NCI-H2107 treated with DMSO at 0.1 percent for 48 hours (cell line): ENCODE measurements at regions not wholly inside any gene's neighbourhood (a gene's known extent, or its start where the extent isn't known, plus 50 kb on each side); places are given as distances from the start of the nearest gene placed in this dataset.

Experiments
- DNase-seq: peaks from one replicate; lab custom pipeline; 2025; ENCODE audit not compliant: unreplicated experiment; lab: John Stamatoyannopoulos, UW

DNA sequence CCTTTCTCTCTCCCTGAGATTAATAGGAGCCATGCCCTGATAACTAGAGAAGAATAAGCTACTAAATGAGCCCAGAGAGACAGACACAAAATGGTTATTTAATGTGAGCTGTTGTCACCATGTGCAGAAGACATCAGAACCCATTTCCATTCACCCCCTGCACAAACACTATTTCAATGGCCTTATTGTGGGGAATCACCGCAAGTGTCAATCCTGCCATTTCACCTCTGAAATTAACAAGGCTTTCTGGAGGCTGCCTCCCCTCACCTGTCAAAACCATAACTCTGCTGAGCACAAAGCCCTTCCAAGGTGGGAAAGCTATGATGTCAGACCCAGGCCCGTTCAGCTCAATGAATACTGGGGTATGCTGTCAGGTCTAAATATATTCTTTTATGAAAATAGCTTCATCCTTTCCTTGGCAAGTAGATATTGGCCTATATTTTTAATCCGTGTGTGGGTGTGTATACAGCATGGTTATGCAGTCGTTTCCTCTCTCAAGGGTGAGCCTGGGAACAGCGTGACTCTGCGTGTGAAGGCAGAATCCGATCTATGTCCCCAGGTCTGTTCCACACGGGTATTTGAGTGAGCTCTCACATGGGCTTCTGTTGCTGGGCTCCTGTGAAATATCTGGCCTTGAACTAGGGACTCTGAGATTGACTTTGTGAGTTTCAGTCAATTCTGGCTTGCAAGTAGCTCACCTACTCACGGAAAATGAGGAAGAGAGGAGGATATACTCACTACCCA is 266.3 kb downstream of the FBXW7 start:
- DNase-seq = no peak

- no peak for DNase-seq
These were observed 268.1 kb downstream of the FBXW7 start for GRCh38 chr4:152267811-152268210.

DNA sequence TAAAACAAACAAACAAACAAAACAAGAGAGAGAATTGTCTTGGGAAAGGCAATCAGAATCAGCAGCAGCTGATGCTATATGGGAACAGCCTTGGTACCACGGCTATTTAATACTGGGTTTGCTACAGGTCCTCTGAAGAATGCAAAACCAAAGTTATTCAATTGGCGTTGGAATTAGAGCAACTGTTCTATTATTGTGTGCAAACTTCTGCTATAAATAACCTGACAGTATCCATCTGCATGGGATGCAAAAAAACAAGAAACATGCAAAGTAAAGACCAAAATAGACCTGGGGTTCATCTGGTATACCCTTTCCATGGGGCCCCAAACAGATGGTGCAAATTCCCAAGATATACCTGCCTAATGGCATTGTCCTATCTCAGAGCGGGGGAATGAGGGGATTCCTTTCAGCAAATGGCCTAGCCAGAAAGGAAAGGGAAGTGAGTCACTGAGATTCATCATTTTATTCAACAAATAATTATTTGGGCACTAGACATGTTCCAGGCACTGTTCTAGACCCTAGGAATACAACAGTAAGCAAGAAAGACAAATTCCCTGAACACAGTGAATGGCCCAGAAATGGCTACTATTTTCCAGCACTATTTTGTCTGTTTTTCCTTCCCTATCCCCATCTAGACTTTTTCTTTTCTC is 268.9 kb downstream of the FBXW7 start:
- no peak for DNase-seq

DNA sequence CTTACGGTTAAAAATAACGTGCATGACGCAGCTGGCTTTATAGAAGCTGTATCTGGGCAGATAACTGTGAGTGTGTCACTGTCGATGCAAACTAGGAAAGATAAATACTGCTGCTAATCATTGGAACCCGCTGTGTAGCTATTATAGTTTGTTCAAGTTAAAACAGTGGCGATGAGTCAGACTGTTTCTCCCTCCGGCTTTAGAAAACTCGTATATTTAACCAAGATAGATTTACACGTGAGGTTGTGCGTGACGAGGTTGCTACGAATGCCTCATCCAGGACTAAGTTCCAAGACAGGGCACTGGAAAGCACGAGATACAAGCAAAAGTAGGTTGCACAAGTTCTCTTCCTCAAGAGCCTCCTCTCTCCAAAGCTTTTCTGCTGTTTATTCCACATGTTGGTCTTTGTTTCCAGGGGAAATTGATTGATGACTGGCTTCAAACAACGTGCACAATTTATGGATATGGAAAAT is 270.7 kb downstream of the FBXW7 start:
- DNase-seq = no peak

- DNase-seq = no peak
These were observed 271.8 kb downstream of the FBXW7 start for GRCh38 chr4:152264106-152264505.

DNA sequence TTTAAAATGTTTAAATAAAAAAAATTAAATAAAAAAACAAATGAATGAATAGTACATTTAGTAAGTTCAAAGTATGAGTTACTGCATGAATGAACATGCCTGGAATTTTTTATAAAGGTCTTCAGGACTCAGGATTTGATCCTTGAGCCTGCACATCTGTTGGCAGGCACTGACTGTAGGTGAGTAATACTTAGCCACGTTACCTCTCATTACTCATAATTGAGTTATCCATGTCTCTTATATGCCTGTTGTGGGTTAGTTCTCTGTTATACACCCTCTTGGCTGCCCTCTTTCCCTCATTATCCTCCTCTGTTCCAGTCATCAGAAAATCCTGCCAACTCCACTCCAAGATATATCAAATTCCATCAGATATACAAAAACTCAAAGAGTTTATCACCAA is 276.0 kb downstream of the FBXW7 start:
- no peak for DNase-seq

- DNase-seq = no peak
These were observed 276.8 kb downstream of the FBXW7 start for GRCh38 chr4:152258804-152259708.

GRCh38 chr4:152258391-152258790 is 277.5 kb downstream of the FBXW7 start:
- no peak for DNase-seq

DNA sequence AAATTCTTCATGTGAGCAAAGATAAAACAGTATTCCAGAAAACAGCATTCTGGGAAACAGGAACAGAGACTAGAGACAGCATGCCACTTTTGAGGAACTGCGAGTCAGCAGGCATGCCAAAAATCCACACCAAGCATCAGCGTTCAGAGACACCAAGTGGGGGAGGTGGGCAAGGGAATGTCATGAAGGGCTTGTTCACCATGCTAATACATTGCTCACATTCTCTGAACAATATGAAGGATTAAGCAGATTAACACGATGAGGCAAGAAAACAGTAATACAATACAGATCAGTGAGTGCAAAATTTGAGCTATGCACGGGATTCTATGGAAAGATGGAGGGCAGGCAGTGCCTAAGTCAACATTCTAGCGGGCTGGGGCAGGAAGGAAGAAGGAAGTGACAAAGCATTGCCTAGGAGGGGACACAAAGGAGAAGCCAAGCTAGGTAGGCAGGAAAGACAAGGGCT is 278.3 kb downstream of the FBXW7 start:
- no peak for DNase-seq

DNA sequence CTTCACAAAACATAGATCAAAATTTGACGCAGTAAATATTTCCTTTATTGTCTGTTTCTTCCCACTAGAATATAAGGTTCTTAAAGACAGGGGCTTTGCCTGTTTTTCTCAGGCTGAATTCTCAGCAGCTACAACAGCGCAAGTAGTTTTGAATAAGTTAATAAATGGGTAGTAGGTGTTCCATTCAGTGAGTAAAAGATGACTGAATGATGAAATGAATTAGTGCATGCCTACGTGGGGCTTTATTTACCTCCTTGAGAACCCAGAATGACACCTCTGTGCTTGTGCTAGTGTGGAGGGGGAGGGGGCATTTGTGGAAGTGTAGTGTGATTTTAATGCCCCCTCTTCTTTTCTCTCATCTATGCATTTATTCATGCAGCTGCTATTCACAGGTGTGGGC is 278.9 kb downstream of the FBXW7 start:
- DNase-seq = no peak

- no peak for DNase-seq
These were observed 280.5 kb downstream of the FBXW7 start for GRCh38 chr4:152255437-152255836.

GRCh38 chr4:152248347-152248746 is 287.5 kb downstream of the FBXW7 start:
- no peak for DNase-seq

DNA sequence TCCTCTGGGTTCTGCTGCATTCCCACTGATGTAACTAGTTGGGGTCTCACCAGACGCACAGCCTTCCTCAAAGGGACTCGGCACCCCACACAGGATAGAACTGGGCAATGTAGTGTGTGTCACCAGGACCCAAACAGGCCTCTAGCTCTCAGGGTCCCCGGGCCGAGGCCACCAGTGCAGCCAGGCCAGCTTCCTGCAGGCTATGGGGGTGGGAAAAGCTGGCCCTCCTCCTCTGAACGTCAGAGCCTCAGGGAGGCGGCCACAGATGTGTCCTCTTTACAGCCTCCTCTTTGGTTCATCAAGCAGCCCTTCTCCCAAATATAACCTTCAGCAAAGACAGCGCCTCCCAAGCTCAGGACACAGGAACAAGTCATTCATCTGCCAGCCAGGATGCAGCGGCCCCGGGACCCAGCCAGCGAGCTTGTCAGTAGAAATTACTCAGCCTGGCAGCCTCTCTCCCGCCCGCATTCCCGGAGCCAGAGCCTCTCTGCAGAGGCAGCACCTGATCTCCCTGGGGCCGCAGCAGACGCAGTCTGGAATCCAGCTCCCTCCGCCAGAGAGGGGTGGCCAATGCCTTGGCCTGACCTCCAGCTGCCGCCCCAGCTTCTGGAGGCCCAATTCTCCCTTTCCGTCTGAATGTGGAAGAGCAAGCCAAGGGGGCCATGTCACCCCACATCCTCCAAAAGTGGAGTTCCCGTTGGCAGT is 288.5 kb downstream of the FBXW7 start:
- DNase-seq = no peak

- DNase-seq = no peak
These were observed 289.2 kb downstream of the FBXW7 start for GRCh38 chr4:152246659-152247058.

GRCh38 chr4:152245680-152246079 is 290.2 kb downstream of the FBXW7 start:
- no peak for DNase-seq

DNA sequence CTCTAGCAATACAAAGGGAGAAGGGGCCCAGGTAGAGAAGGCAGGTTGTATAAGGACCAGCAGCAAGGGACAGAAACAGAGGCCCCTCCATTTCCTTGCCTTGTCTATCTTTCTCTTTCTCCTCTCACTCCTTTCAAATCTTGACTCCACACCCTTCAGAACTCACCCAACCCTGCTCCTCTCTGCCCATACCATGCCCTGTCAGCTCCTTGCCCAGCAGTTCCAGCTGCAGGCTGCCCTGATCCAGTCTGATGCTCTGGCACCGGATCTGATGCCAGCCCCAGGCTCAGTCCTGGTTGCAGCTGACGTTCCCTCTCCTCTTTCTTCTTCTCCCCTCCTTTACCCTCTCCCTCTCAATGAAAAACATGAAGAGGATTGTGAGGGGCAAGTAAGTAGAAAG is 291.2 kb downstream of the FBXW7 start:
- DNase-seq = no peak

- DNase-seq = no peak
These were observed 291.8 kb downstream of the FBXW7 start for GRCh38 chr4:152243896-152244595.

- no peak for DNase-seq
These were observed 292.7 kb downstream of the FBXW7 start for GRCh38 chr4:152243206-152243605.

GRCh38 chr4:152240232-152240631 is 295.7 kb downstream of the FBXW7 start:
- DNase-seq = no peak

- no peak for DNase-seq
These were observed 296.7 kb downstream of the FBXW7 start for GRCh38 chr4:152239216-152239615.
